OCI-LY3 (cell line): ENCODE measurements at regions not wholly inside any gene's neighbourhood (a gene's known extent, or its start where the extent isn't known, plus 50 kb on each side); places are given as distances from the start of the nearest gene placed in this dataset.

Experiments used
- CTCF ChIP-seq: fragments of 200-600, 300-600 bp; sonication (generic); IDR thresholded peaks from 2 replicates; pipeline ENCODE4 v1.5.1; 2014; ENCODE audit warnings: antibody characterized with exemption, low read length, low read depth
- EZH2phosphoT487 ChIP-seq: fragments of 200-600 bp; shearing (Covaris generic); IDR thresholded peaks from 2 replicates; pipeline ENCODE4 v1.6.1; 2018; ENCODE audit warnings: antibody characterized with exemption, mixed run types, low read depth

GRCh38 chr3:137180220-137180619 is 222.4 kb downstream of the IL20RB start:
- TF ChIP-seq CTCF (no peak), EZH2phosphoT487 (no peak)
